ENCODE measurements at regions not wholly inside any gene's neighbourhood (a gene's known extent, or its start where the extent isn't known, plus 50 kb on each side); places are given as distances from the start of the nearest gene placed in this dataset.

DNA sequence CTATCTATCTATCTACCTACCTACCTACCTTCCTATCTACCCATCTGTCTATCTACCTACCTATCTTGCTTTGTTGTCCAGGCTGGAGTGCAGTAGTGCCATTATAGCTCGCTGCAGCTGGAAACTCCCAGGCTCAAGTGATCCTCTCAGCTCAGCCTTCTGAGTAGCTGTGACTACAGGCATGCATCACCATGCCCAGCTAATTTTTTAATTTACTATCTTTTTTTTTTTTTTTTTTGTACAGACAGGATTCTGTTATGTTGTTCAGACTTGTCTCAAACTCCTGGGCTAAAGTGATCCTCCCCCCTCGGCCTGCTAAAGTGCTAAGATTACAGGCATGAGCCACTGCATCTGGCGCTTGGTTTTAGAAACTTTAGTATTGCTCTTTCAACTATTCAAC, 762.4 kb downstream of the SLC6A15 start:
- DNase-seq: no peak
- TF ChIP-seq, protein P1, sequence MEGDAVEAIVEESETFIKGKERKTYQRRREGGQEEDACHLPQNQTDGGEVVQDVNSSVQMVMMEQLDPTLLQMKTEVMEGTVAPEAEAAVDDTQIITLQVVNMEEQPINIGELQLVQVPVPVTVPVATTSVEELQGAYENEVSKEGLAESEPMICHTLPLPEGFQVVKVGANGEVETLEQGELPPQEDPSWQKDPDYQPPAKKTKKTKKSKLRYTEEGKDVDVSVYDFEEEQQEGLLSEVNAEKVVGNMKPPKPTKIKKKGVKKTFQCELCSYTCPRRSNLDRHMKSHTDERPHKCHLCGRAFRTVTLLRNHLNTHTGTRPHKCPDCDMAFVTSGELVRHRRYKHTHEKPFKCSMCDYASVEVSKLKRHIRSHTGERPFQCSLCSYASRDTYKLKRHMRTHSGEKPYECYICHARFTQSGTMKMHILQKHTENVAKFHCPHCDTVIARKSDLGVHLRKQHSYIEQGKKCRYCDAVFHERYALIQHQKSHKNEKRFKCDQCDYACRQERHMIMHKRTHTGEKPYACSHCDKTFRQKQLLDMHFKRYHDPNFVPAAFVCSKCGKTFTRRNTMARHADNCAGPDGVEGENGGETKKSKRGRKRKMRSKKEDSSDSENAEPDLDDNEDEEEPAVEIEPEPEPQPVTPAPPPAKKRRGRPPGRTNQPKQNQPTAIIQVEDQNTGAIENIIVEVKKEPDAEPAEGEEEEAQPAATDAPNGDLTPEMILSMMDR (IDR thresholded peaks at IDR 0.05): no peak
- no peak overlapping the region for H3K27ac Mint-ChIP-seq
- ChIA-PET CTCF (no interaction called here), POLR2A (no interaction called here)
- peaks cover 9% of the 10 kb centered on the region for H3K9me3 Mint-ChIP-seq
- H3K36me3 Mint-ChIP-seq (ENCODE audit: low read depth): no peaks in the 10 kb centered on the region
- intact Hi-C loops (cut with micrococcal nuclease): no loop called here
- no peaks in the 10 kb centered on the region for H3K4me1 Mint-ChIP-seq
- no peaks in the 10 kb centered on the region for H3K27me3 Mint-ChIP-seq
- ATAC-seq (ENCODE audit: low read depth): no peak
- H3K4me3 Mint-ChIP-seq: no peak overlapping the region

DNA sequence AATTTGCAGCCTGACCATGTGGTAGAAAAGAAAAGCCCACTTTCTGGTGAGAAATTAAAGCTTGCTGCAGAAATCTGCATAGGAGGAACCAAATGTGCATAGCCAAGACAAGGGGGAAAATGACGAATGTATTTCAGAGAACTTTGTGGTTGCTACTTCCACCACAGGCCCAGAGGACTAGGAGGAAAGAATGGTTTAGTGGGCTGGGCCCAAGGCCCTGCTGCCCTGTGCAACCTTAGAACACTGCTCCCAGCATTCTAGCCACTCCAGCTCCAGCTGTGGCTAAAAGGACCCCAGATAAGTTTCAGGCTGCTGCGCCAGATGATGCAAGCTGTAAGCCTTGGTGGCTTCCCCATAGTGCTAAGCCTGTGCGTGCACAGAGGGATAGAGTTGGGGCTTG, 764.3 kb downstream of the SLC6A15 start:
- Mint-ChIP-seq H3K27me3 (no peaks in the 10 kb centered on the region), H3K9me3 (peaks cover 4% of the 10 kb centered on the region), H3K4me1 (no peaks in the 10 kb centered on the region), H3K27ac (no peak overlapping the region), H3K4me3 (no peak overlapping the region), H3K36me3 (ENCODE audit: low read depth) (no peaks in the 10 kb centered on the region)
- DNase-seq: no peak
- ChIA-PET CTCF (no interaction called here), POLR2A (no interaction called here)
- TF ChIP-seq, protein P1 (IDR thresholded peaks at IDR 0.05): no peak
- no peak for ATAC-seq (ENCODE audit: low read depth)
- intact Hi-C loops (cut with micrococcal nuclease): no loop called here

DNA sequence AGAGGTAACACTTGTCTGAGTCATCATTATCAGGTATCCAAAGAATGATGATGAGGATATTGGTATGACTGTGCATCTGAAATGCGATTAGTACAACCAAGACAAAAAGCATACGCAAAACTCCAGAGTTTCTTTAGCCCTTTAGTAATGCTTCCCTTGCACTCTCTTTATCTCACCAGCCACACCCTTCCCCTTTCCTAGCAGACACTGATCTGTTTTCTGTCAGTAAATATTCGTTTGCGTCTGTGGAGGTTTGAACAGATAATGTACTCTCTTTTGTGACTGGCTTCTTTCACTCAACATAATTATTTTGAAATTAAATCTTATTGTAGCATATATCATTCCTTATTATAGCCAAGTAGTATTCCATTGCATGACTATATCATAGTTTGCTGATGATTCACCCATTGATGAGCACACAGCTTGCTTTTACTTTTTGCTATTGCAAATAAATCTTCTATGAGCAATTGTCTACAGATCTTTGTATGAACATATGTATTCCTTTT, 775.7 kb downstream of the SLC6A15 start:
- TF ChIP-seq, protein P1 (IDR thresholded peaks at IDR 0.05): no peak
- H3K27me3 Mint-ChIP-seq: no peaks in the 10 kb centered on the region
- intact Hi-C loops (cut with micrococcal nuclease): no loop called here
- H3K4me1 Mint-ChIP-seq: no peaks in the 10 kb centered on the region
- no peak for DNase-seq
- CTCF ChIA-PET: no interaction called here
- H3K27ac Mint-ChIP-seq: no peak overlapping the region
- H3K4me3 Mint-ChIP-seq: no peak overlapping the region
- no peak for ATAC-seq (ENCODE audit: low read depth)
- no peaks in the 10 kb centered on the region for H3K36me3 Mint-ChIP-seq (ENCODE audit: low read depth)
- H3K9me3 Mint-ChIP-seq: peaks cover 11% of the 10 kb centered on the region
- POLR2A ChIA-PET: no interaction called here

DNA sequence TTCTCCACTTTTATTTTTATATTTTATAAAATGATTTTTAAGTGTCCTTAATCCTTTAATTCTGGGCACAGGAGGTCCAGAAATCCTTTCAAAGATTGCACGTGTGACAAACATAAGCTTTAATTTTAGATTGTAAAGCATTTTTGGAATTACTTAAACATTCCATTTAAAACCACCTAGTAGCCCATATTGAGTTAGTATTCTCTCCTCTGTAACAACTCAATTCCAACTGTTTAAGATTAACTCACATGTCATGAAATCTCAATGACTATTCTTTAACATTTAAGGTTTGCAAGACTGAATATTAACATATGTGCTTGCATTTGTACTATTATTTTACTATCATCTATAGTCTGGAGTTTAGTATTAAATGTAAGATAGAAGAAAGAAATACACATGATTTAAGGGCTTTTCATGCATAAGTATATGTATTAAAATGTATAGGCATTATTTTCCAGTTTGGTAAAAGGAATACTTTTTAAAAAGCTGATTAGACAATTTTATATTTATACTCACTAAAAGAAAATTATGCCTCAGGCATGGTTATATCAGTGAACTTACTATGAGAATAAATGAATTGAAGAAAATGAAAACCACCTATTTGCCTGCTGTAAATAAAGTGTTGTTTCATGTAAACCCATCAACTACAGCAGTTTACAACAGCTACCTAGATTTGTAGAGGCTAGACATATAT, 776.9 kb downstream of the SLC6A15 start:
- ChIA-PET POLR2A (no interaction called here), CTCF (no interaction called here)
- H3K27me3 Mint-ChIP-seq: no peaks in the 10 kb centered on the region
- ATAC-seq (ENCODE audit: low read depth) (no peak), DNase-seq (no peak)
- peaks cover 9% of the 10 kb centered on the region for H3K9me3 Mint-ChIP-seq
- TF ChIP-seq, protein P1 (IDR thresholded peaks at IDR 0.05): no peak
- H3K36me3 Mint-ChIP-seq (ENCODE audit: low read depth): no peaks in the 10 kb centered on the region
- no peak overlapping the region for H3K4me3 Mint-ChIP-seq
- H3K4me1 Mint-ChIP-seq: no peaks in the 10 kb centered on the region
- H3K27ac Mint-ChIP-seq: no peak overlapping the region
- intact Hi-C loops (cut with micrococcal nuclease): no loop called here

DNA sequence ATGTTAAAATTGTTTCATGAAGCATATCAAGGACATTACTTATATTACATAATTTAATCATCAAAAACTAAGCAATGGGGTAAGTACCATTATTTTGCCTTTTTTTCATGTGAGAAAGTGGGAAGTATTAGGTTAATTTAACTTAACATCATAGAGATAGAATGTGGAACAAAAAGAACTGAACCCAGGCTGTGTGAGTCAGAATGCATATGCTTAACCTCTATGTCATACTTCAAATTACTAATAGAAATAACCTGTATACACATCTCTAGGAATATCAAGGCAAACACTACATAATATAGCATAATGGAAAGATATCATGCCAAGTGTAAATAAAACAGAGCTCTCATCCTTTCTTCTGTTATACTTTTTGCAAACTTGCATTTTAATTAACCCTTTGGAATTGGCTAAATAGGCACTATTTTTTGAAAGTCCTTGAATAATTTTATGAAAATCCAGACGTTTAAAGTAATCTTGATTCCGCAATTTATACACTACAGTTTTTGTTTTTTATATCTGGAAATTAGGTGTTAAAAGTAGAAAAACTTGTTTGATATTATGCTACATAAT, 777.7 kb downstream of the SLC6A15 start:
- Mint-ChIP-seq H3K27me3 (no peaks in the 10 kb centered on the region), H3K27ac (no peak overlapping the region), H3K9me3 (peaks cover 5% of the 10 kb centered on the region), H3K4me1 (no peaks in the 10 kb centered on the region), H3K36me3 (ENCODE audit: low read depth) (no peaks in the 10 kb centered on the region), H3K4me3 (no peak overlapping the region)
- intact Hi-C loops (cut with micrococcal nuclease): no loop called here
- TF ChIP-seq, protein P1 (IDR thresholded peaks at IDR 0.05): no peak
- ATAC-seq (ENCODE audit: low read depth): no peak
- ChIA-PET CTCF (no interaction called here), POLR2A (no interaction called here)
- no peak for DNase-seq

Data from activated B cell treated with CpG ODN at 0.5 μM for 24 hours (primary cell).